ENCODE measurements at regions not wholly inside any gene's neighbourhood (a gene's known extent, or its start where the extent isn't known, plus 50 kb on each side); places are given as distances from the start of the nearest gene placed in this dataset.

DNA sequence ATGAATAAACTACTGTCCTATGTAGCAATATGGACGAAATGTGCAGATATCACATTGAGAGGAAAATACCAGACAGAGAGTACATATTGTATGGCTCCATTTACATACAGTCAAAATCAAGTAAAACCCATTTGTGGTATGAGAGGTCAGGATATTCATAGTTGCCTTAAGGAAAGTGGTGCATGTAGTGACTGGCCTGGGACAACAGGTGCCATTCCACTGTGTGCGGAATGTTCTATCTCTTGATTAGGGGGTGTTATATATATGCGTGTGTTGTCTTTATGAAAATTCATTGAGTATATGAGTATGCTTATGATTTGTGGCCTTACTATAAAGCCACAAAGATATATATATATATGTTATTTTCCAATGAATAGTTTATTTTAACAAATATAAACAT is 964.0 kb downstream of the SORCS3 start:
- 90 to 97% (median 94%) methylated on average over 3 of the region's 3 CpGs for WGBS, 3 donors
- no peak overlapping the region for H3K4me3 ChIP-seq (ENCODE audit: low read depth in 1 of 3, low read length in 3 of 3)
- no peaks in the 10 kb centered on the region for H3K4me1 ChIP-seq (ENCODE audit: control insufficient read depth in 3 of 3, insufficient read depth in 2 of 3, low read depth in 1 of 3, low read length in 2 of 3)
- no peaks in the 10 kb centered on the region for H3K27me3 ChIP-seq (ENCODE audit: control insufficient read depth in 3 of 3, insufficient read depth in 3 of 3, low read length in 3 of 3)
- DNase-seq (no peak), FAIRE-seq (no peak)
- H3K27ac ChIP-seq (ENCODE audit: low read depth in 1 of 3, low read length in 2 of 3): no peak overlapping the region
- no peaks in the 10 kb centered on the region for H3K36me3 ChIP-seq (ENCODE audit: control insufficient read depth in 3 of 3, insufficient read depth in 2 of 3, low read depth in 1 of 3, low read length in 3 of 3)
- no peaks in the 10 kb centered on the region for H3K9me3 ChIP-seq (ENCODE audit: control insufficient read depth in 2 of 2, insufficient read depth in 1 of 2, low read depth in 1 of 2, low read length in 1 of 2)

DNA sequence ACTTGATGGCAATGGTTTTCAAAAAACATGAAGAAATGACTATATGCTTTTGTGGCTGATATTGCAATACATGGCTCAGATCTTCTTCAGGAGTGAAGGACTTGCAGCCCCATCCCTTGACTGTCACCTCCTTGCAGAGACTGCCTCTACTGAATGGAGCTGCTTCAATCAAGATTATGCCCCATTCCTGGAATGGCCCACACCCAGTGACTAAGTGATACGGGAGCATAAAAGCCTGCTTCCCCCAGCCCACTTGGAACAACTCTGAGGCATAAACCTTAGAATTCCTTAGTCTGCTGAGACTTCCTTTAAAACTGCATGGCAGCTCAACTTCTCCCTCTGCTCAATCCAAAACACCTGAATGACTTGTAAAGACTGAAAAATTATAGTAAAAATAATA is 957.1 kb downstream of the SORCS3 start:
- no peak overlapping the region for H3K4me3 ChIP-seq (ENCODE audit: low read depth in 1 of 3, low read length in 3 of 3)
- WGBS, 3 donors: 77 to 83% (median 79%) methylated on average over 1 of the region's 1 CpG
- H3K27me3 ChIP-seq (ENCODE audit: control insufficient read depth in 3 of 3, insufficient read depth in 3 of 3, low read length in 3 of 3): no peaks in the 10 kb centered on the region
- no peak overlapping the region for H3K27ac ChIP-seq (ENCODE audit: low read depth in 1 of 3, low read length in 2 of 3)
- no peak for DNase-seq
- H3K36me3 ChIP-seq (ENCODE audit: control insufficient read depth in 3 of 3, insufficient read depth in 2 of 3, low read depth in 1 of 3, low read length in 3 of 3): no peaks in the 10 kb centered on the region
- no peak for FAIRE-seq
- H3K4me1 ChIP-seq (ENCODE audit: control insufficient read depth in 3 of 3, insufficient read depth in 2 of 3, low read depth in 1 of 3, low read length in 2 of 3): no peaks in the 10 kb centered on the region
- no peaks in the 10 kb centered on the region for H3K9me3 ChIP-seq (ENCODE audit: control insufficient read depth in 2 of 2, insufficient read depth in 1 of 2, low read depth in 1 of 2, low read length in 1 of 2)

DNA sequence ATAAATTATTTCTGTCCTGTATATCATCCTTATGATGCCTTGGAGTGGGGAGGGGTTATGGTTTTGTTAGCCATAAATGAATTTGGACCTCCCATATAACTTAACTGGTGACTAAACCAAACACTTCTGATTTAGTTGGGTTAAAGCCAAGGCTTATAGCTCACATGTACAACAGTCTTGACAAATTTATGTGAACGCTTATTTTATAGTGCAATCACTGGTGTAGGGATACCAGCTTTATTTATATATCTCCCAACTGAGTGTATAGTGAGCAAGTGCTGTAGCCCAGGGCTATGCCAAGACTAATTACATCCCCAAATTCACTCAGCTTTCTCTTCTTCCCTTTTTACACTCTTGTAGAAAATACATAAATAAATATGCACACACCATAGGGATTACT is 956.2 kb downstream of the SORCS3 start:
- no peaks in the 10 kb centered on the region for H3K9me3 ChIP-seq (ENCODE audit: control insufficient read depth in 2 of 2, insufficient read depth in 1 of 2, low read depth in 1 of 2, low read length in 1 of 2)
- H3K36me3 ChIP-seq (ENCODE audit: control insufficient read depth in 3 of 3, insufficient read depth in 2 of 3, low read depth in 1 of 3, low read length in 3 of 3): no peaks in the 10 kb centered on the region
- no peaks in the 10 kb centered on the region for H3K27me3 ChIP-seq (ENCODE audit: control insufficient read depth in 3 of 3, insufficient read depth in 3 of 3, low read length in 3 of 3)
- no peaks in the 10 kb centered on the region for H3K4me1 ChIP-seq (ENCODE audit: control insufficient read depth in 3 of 3, insufficient read depth in 2 of 3, low read depth in 1 of 3, low read length in 2 of 3)
- no peak overlapping the region for H3K4me3 ChIP-seq (ENCODE audit: low read depth in 1 of 3, low read length in 3 of 3)
- DNase-seq: no peak
- 12 to 38% (median 32%) methylated on average over 1 of the region's 1 CpG for WGBS, 3 donors
- H3K27ac ChIP-seq (ENCODE audit: low read depth in 1 of 3, low read length in 2 of 3): no peak overlapping the region
- no peak for FAIRE-seq

DNA sequence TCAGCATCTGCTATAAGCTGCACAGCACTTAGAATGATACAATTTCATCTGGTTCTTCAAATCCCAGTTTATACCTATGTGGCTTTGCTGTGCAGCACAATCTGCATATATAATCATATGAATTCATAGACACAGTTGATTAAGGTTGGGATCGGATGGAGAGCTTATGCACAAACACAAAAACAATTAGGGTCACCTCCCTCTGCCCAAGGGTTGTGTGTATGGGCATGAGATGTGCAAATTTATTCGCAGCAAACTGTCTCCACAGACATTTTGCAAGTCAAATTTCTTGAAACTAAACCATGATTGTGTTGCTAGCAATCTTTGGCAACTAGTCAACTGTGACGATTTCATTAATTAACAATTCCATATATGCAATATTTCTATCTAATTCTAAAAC is 955.7 kb downstream of the SORCS3 start:
- no peak for DNase-seq
- Histone ChIP-seq H3K27me3 (ENCODE audit: control insufficient read depth in 3 of 3, insufficient read depth in 3 of 3, low read length in 3 of 3) (no peaks in the 10 kb centered on the region), H3K9me3 (ENCODE audit: control insufficient read depth in 2 of 2, insufficient read depth in 1 of 2, low read depth in 1 of 2, low read length in 1 of 2) (no peaks in the 10 kb centered on the region), H3K27ac (ENCODE audit: low read depth in 1 of 3, low read length in 2 of 3) (no peak overlapping the region), H3K4me1 (ENCODE audit: control insufficient read depth in 3 of 3, insufficient read depth in 2 of 3, low read depth in 1 of 3, low read length in 2 of 3) (no peaks in the 10 kb centered on the region), H3K36me3 (ENCODE audit: control insufficient read depth in 3 of 3, insufficient read depth in 2 of 3, low read depth in 1 of 3, low read length in 3 of 3) (no peaks in the 10 kb centered on the region), H3K4me3 (ENCODE audit: low read depth in 1 of 3, low read length in 3 of 3) (no peak overlapping the region)
- 62 to 71% (median 64%) methylated on average over 3 of the region's 3 CpGs for WGBS, 3 donors
- no peak for FAIRE-seq

DNA sequence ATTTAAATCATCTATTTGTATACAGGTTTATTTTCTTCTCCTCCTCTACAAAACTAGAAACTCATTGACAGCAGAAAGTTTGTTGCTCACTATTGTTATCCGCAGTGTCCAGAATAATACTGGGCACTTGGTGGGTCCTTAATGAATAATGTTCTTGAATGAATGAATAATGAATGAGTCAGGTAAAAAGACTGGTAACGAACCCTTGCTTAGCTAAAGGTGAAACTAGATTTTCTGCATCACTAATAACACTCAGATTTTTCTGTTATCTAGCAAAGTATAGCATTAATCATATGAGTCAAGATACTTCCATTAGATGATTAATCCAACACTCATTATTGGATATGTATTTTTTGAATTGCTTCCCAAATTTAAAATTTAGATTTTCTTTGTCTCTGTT is 953.2 kb downstream of the SORCS3 start:
- Histone ChIP-seq H3K4me1 (ENCODE audit: control insufficient read depth in 3 of 3, insufficient read depth in 2 of 3, low read depth in 1 of 3, low read length in 2 of 3) (no peaks in the 10 kb centered on the region), H3K4me3 (ENCODE audit: low read depth in 1 of 3, low read length in 3 of 3) (no peak overlapping the region), H3K27me3 (ENCODE audit: control insufficient read depth in 3 of 3, insufficient read depth in 3 of 3, low read length in 3 of 3) (no peaks in the 10 kb centered on the region), H3K27ac (ENCODE audit: low read depth in 1 of 3, low read length in 2 of 3) (no peak overlapping the region), H3K36me3 (ENCODE audit: control insufficient read depth in 3 of 3, insufficient read depth in 2 of 3, low read depth in 1 of 3, low read length in 3 of 3) (no peaks in the 10 kb centered on the region), H3K9me3 (ENCODE audit: control insufficient read depth in 2 of 2, insufficient read depth in 1 of 2, low read depth in 1 of 2, low read length in 1 of 2) (no peaks in the 10 kb centered on the region)
- 66 to 79% (median 67%) methylated on average over 2 of the region's 2 CpGs for WGBS, 3 donors
- no peak for DNase-seq
- FAIRE-seq: no peak

DNA sequence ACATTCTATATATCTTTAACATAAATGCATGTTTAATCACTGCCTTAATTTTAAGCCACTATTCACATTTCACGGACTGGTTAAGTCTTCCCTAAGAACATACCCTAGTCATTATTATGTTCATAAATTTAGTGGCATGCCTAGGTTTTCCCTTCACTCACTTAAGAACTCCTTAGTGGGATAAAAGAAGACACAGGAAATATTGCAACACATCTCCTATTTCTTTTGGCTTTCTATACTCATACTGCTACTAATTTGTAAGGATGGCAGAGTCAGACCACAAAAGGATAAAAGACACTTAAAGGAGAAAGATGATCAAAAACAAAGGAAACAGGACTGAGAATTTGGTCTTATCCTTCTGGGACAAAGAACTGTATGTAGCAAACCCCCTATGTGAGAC is 951.4 kb downstream of the SORCS3 start:
- H3K27me3 ChIP-seq (ENCODE audit: control insufficient read depth in 3 of 3, insufficient read depth in 3 of 3, low read length in 3 of 3): no peaks in the 10 kb centered on the region
- FAIRE-seq (no peak), DNase-seq (no peak)
- H3K4me1 ChIP-seq (ENCODE audit: control insufficient read depth in 3 of 3, insufficient read depth in 2 of 3, low read depth in 1 of 3, low read length in 2 of 3): no peaks in the 10 kb centered on the region
- no peak overlapping the region for H3K4me3 ChIP-seq (ENCODE audit: low read depth in 1 of 3, low read length in 3 of 3)
- no peaks in the 10 kb centered on the region for H3K9me3 ChIP-seq (ENCODE audit: control insufficient read depth in 2 of 2, insufficient read depth in 1 of 2, low read depth in 1 of 2, low read length in 1 of 2)
- H3K27ac ChIP-seq (ENCODE audit: low read depth in 1 of 3, low read length in 2 of 3): no peak overlapping the region
- 86 to 95% (median 94%) methylated on average over 1 of the region's 1 CpG for WGBS, 3 donors
- H3K36me3 ChIP-seq (ENCODE audit: control insufficient read depth in 3 of 3, insufficient read depth in 2 of 3, low read depth in 1 of 3, low read length in 3 of 3): no peaks in the 10 kb centered on the region

DNA sequence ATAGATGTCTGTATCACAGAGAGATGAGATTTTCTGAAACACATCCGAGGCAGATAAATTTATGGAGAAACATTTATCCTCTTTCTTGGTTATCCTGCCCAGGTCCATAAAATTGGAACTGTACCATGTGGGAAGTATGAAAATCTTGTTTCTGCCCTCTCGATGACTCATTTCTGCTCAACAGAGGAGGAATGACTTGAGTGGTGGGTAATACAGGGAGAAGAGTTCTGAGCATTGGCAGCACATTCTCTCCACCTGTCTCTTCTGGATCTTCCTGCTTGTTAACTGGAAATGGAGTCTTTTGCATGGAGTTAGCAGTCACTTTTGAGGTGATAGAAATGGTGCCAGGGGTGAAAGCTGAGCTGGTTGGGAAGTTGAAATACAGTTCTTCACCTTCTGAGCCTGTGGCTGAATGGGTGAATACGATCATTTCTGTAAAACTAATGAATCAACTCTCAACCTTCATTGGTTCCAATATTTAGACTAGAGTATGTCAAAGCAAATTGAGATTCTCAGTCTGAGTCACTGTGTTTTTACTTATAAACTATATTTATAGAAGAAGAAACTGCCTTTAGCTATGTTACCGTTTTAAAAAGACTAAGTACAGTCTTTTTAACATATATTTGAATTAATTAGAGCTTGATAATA is 945.5 kb downstream of the SORCS3 start:
- no peaks in the 10 kb centered on the region for H3K4me1 ChIP-seq (ENCODE audit: control insufficient read depth in 3 of 3, insufficient read depth in 2 of 3, low read depth in 1 of 3, low read length in 2 of 3)
- H3K27me3 ChIP-seq (ENCODE audit: control insufficient read depth in 3 of 3, insufficient read depth in 3 of 3, low read length in 3 of 3): peaks cover 0 to 3% (median 0%) of the 10 kb centered on the region in 3 donors
- WGBS, 3 donors: 76 to 85% (median 80%) methylated on average over 4 of the region's 4 CpGs
- H3K27ac ChIP-seq (ENCODE audit: low read depth in 1 of 3, low read length in 2 of 3): no peak overlapping the region
- H3K36me3 ChIP-seq (ENCODE audit: control insufficient read depth in 3 of 3, insufficient read depth in 2 of 3, low read depth in 1 of 3, low read length in 3 of 3): no peaks in the 10 kb centered on the region
- H3K9me3 ChIP-seq (ENCODE audit: control insufficient read depth in 2 of 2, insufficient read depth in 1 of 2, low read depth in 1 of 2, low read length in 1 of 2): no peaks in the 10 kb centered on the region
- H3K4me3 ChIP-seq (ENCODE audit: low read depth in 1 of 3, low read length in 3 of 3): no peak overlapping the region
- FAIRE-seq: no peak
- DNase-seq: no peak

DNA sequence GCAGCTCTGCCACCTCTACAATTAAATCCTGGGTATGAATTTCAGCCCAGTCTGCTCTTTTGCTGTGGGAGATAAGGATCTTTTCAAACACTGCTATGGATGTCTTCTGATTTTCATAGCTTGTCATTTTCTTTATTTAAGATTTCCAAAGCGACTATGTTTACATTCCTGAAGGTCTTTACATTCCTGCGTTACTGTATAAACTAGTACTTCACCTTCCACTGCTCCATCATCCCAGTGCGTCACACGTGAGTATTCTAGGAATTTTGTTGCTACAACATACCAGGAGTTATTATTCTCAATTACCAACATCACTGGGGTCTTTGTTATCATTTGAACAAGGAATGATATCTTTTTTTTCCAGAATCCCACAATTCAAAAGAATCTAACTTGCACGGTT is 944.7 kb downstream of the SORCS3 start:
- WGBS, 3 donors: 59 to 85% (median 84%) methylated on average over 5 of the region's 5 CpGs
- H3K9me3 ChIP-seq (ENCODE audit: control insufficient read depth in 2 of 2, insufficient read depth in 1 of 2, low read depth in 1 of 2, low read length in 1 of 2): no peaks in the 10 kb centered on the region
- DNase-seq: no peak
- H3K4me3 ChIP-seq (ENCODE audit: low read depth in 1 of 3, low read length in 3 of 3): no peak overlapping the region
- FAIRE-seq: no peak
- H3K4me1 ChIP-seq (ENCODE audit: control insufficient read depth in 3 of 3, insufficient read depth in 2 of 3, low read depth in 1 of 3, low read length in 2 of 3): no peaks in the 10 kb centered on the region
- H3K36me3 ChIP-seq (ENCODE audit: control insufficient read depth in 3 of 3, insufficient read depth in 2 of 3, low read depth in 1 of 3, low read length in 3 of 3): no peaks in the 10 kb centered on the region
- H3K27me3 ChIP-seq (ENCODE audit: control insufficient read depth in 3 of 3, insufficient read depth in 3 of 3, low read length in 3 of 3): peaks cover 0 to 3% (median 0%) of the 10 kb centered on the region in 3 donors
- H3K27ac ChIP-seq (ENCODE audit: low read depth in 1 of 3, low read length in 2 of 3): no peak overlapping the region

DNA sequence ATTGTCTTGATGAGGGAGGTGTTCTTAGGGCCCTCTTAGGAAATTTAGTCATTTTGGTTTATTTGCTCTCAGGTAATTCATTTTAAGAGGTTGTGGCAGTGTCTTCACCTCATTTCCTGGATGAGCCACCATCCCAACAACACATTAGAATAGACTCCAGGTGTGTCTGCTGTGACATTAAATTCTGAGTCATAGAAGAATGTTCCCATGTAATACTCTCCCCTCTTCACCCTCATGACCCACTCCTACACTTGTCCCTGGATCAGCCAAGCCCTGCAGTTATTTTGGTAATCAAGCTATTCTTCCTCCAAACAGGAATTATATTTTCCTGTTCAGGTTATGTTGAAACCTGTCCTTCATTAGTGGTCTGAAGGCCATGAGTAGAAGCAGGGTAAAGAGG is 944.1 kb downstream of the SORCS3 start:
- no peak overlapping the region for H3K4me3 ChIP-seq (ENCODE audit: low read depth in 1 of 3, low read length in 3 of 3)
- H3K27me3 ChIP-seq (ENCODE audit: control insufficient read depth in 3 of 3, insufficient read depth in 3 of 3, low read length in 3 of 3): peaks cover 0 to 3% (median 0%) of the 10 kb centered on the region in 3 donors
- no peak overlapping the region for H3K27ac ChIP-seq (ENCODE audit: low read depth in 1 of 3, low read length in 2 of 3)
- FAIRE-seq (no peak), DNase-seq (no peak)
- no peaks in the 10 kb centered on the region for H3K36me3 ChIP-seq (ENCODE audit: control insufficient read depth in 3 of 3, insufficient read depth in 2 of 3, low read depth in 1 of 3, low read length in 3 of 3)
- H3K4me1 ChIP-seq (ENCODE audit: control insufficient read depth in 3 of 3, insufficient read depth in 2 of 3, low read depth in 1 of 3, low read length in 2 of 3): no peaks in the 10 kb centered on the region
- H3K9me3 ChIP-seq (ENCODE audit: control insufficient read depth in 2 of 2, insufficient read depth in 1 of 2, low read depth in 1 of 2, low read length in 1 of 2): no peaks in the 10 kb centered on the region
